GM23338 (cell line): ENCODE measurements at regions not wholly inside any gene's neighbourhood (a gene's known extent, or its start where the extent isn't known, plus 50 kb on each side); places are given as distances from the start of the nearest gene placed in this dataset.

ENCODE experiments used
- ATAC-seq: fragments of 200-7000 bp; cut with Tn5 transposase; 3 replicates; pipeline ENCODE4 v1.9.1; 2020
- DNase-seq: peaks from one replicate; pipeline ENCODE4 v3.0.0-alpha.2; 2015; ENCODE audit warnings: low spot score
- H2AFZ ChIP-seq: fragments of 200-600 bp; sonication (generic); 2 replicates; pipeline ENCODE4 v1.8.0; 2016; ENCODE audit warnings: antibody characterized with exemption, mild to moderate bottlenecking, moderate library complexity
- H3F3A ChIP-seq: fragments of 200-600 bp; sonication (generic); replicated peaks from 2 replicates; pipeline ENCODE4 v1.8.0; 2017; ENCODE audit warnings: antibody characterized with exemption, mixed run types, low read depth
- H3K27ac ChIP-seq: fragments of 200-600 bp; sonication (generic); 2 replicates; pipeline ENCODE4 v1.6.1; 2016; ENCODE audit warnings: low read depth
- H3K27me3 ChIP-seq: fragments of 200-600 bp; sonication (generic); 2 replicates; pipeline ENCODE4 v1.8.0; 2016; ENCODE audit warnings: mild to moderate bottlenecking, mixed run types, moderate library complexity; ENCODE audit not compliant: insufficient read depth
- H3K36me3 ChIP-seq: fragments of 200-600 bp; sonication (generic); 2 replicates; pipeline ENCODE4 v1.8.0; 2016; ENCODE audit warnings: mild to moderate bottlenecking; ENCODE audit not compliant: insufficient read depth
- H3K4me1 ChIP-seq: fragments of 200-600 bp; sonication (generic); 2 replicates; pipeline ENCODE4 v1.8.0; 2016; ENCODE audit warnings: mild to moderate bottlenecking, moderate library complexity; ENCODE audit not compliant: insufficient read depth
- H3K4me2 ChIP-seq: fragments of 200-600 bp; sonication (generic); 2 replicates; pipeline ENCODE4 v1.7.1; 2017; ENCODE audit warnings: mixed run types
- H3K4me3 ChIP-seq: fragments of 200-600 bp; sonication (generic); 2 replicates; pipeline ENCODE4 v1.6.1; 2016; ENCODE audit warnings: mixed run types
- H3K79me2 ChIP-seq: fragments of 200-600 bp; sonication (generic); replicated peaks from 2 replicates; pipeline ENCODE4 v1.8.0; 2017; ENCODE audit warnings: mild to moderate bottlenecking; ENCODE audit not compliant: insufficient read depth
- H3K9me2 ChIP-seq: fragments of 200-600 bp; sonication (generic); 2 replicates; pipeline ENCODE4 v1.8.0; 2017; ENCODE audit not compliant: insufficient read depth
- H4K20me1 ChIP-seq: fragments of 200-600 bp; sonication (generic); replicated peaks from 2 replicates; pipeline ENCODE4 v1.8.0; 2017; ENCODE audit warnings: mild to moderate bottlenecking; ENCODE audit not compliant: insufficient read depth
- H3K27ac Mint-ChIP-seq: 2 replicates; pipeline ENCODE4 v1.8.0; 2020; ENCODE audit warnings: inconsistent platforms, mild to moderate bottlenecking, moderate library complexity, mixed read lengths
- H3K27me3 Mint-ChIP-seq: 3 replicates; pipeline ENCODE4 v1.8.0; 2022; ENCODE audit warnings: low read depth, mild to moderate bottlenecking, moderate library complexity, mixed read lengths, inconsistent platforms; ENCODE audit not compliant: insufficient read depth, poor library complexity
- H3K36me3 Mint-ChIP-seq: 3 replicates; pipeline ENCODE4 v1.8.0; 2021; ENCODE audit warnings: low read depth, mild to moderate bottlenecking, inconsistent platforms, moderate library complexity, mixed read lengths
- H3K4me1 Mint-ChIP-seq: 3 replicates; pipeline ENCODE4 v1.8.0; 2020; ENCODE audit warnings: mild to moderate bottlenecking, inconsistent platforms, mixed read lengths
- H3K4me3 Mint-ChIP-seq: 3 replicates; pipeline ENCODE4 v1.8.0; 2021; ENCODE audit warnings: moderate library complexity, mild to moderate bottlenecking, inconsistent platforms, mixed read lengths
- H3K9me3 Mint-ChIP-seq: 3 replicates; pipeline ENCODE4 v1.8.0; 2020; ENCODE audit warnings: moderate library complexity, mild to moderate bottlenecking, inconsistent platforms, mixed read lengths
- CREB1 ChIP-seq: fragments of 250-450 bp; sonication (Bioruptor Pico); IDR thresholded peaks from 2 replicates; pipeline ENCODE4 v1.5.0; 2020; ENCODE audit warnings: low read depth, mild to moderate bottlenecking, moderate library complexity
- CTCF ChIP-seq, 2 experiments: fragments of 200-600 bp in 1 of 2; sonication (generic) in 1 of 2; conservative IDR thresholded peaks; 2 replicates each; pipeline versions ENCODE4 v1.5.1 to v1.6.1; 2016 to 2017; ENCODE audit warnings: antibody characterized with exemption in 2 of 2, low read depth in 2 of 2, mild to moderate bottlenecking in 2 of 2, moderate library complexity in 1 of 2
- ETS1 ChIP-seq: IDR thresholded peaks from 2 replicates; pipeline ENCODE4 v1.6.1; 2016; ENCODE audit warnings: antibody characterized with exemption
- EZH2 ChIP-seq: fragments of 200-600 bp; sonication (generic); IDR thresholded peaks from one replicate; pipeline ENCODE4 v1.8.0; 2017; ENCODE audit warnings: antibody characterized with exemption, mild to moderate bottlenecking, low read depth; ENCODE audit not compliant: unreplicated experiment
- EZH2phosphoT487 ChIP-seq: fragments of 200-600 bp; sonication (generic); IDR thresholded peaks from one replicate; pipeline ENCODE4 v1.8.1; 2018; ENCODE audit warnings: antibody characterized with exemption; ENCODE audit not compliant: unreplicated experiment
- JUNB ChIP-seq: IDR thresholded peaks from one replicate; pipeline ENCODE4 v1.6.1; 2016; ENCODE audit warnings: antibody characterized with exemption; ENCODE audit not compliant: unreplicated experiment
- NANOG ChIP-seq: IDR thresholded peaks from 2 replicates; pipeline ENCODE4 v1.6.1; 2016; ENCODE audit warnings: antibody characterized with exemption, borderline replicate concordance
- POLR2AphosphoS5 ChIP-seq: IDR thresholded peaks from 2 replicates; pipeline ENCODE4 v1.6.1; 2016; ENCODE audit warnings: antibody characterized with exemption, low read depth
- REST ChIP-seq: IDR thresholded peaks from one replicate; pipeline ENCODE4 v1.6.1; 2018; ENCODE audit warnings: antibody characterized with exemption; ENCODE audit not compliant: unreplicated experiment
- STAT1 ChIP-seq: IDR thresholded peaks from one replicate; pipeline ENCODE4 v1.6.1; 2016; ENCODE audit warnings: antibody characterized with exemption; ENCODE audit not compliant: unreplicated experiment
- ZNF114 ChIP-seq: fragments of 250-450 bp; sonication (Bioruptor Pico); IDR thresholded peaks from 2 replicates; pipeline ENCODE4 v1.5.0; 2020; ENCODE audit warnings: mild to moderate bottlenecking, moderate library complexity
- ZNF331 ChIP-seq: fragments of 250-450 bp; sonication (Bioruptor Pico); IDR thresholded peaks from 2 replicates; pipeline ENCODE4 v1.5.0; 2020; ENCODE audit warnings: low read depth, mild to moderate bottlenecking, moderate library complexity
- TF ChIP-seq, protein P1 (sequence below): fragments of 250-450 bp; sonication (Bioruptor Pico); IDR thresholded peaks from 2 replicates; pipeline ENCODE4 v1.5.0; 2020; ENCODE audit warnings: mild to moderate bottlenecking, moderate library complexity

- Histone ChIP-seq H3K9me2 (no peaks in the 10 kb centered on the region), H4K20me1 (no peaks in the 10 kb centered on the region), H3K4me2 (no peak overlapping the region), H3K4me1 (0 out of 2 replicates have a peak, but pooled peaks cover 4% of the 10 kb centered on the region), H3K27me3 (no peaks in the 10 kb centered on the region), H3K79me2 (no peaks in the 10 kb centered on the region), H3K4me3 (no peak overlapping the region), H3K27ac (no peak overlapping the region), H2AFZ (no peak overlapping the region), H3K36me3 (no peaks in the 10 kb centered on the region), H3F3A (no peaks in the 10 kb centered on the region)
- no peak overlapping the region for H3K27ac Mint-ChIP-seq
- no peak overlapping the region for H3K4me3 Mint-ChIP-seq
- TF ChIP-seq, protein P1, sequence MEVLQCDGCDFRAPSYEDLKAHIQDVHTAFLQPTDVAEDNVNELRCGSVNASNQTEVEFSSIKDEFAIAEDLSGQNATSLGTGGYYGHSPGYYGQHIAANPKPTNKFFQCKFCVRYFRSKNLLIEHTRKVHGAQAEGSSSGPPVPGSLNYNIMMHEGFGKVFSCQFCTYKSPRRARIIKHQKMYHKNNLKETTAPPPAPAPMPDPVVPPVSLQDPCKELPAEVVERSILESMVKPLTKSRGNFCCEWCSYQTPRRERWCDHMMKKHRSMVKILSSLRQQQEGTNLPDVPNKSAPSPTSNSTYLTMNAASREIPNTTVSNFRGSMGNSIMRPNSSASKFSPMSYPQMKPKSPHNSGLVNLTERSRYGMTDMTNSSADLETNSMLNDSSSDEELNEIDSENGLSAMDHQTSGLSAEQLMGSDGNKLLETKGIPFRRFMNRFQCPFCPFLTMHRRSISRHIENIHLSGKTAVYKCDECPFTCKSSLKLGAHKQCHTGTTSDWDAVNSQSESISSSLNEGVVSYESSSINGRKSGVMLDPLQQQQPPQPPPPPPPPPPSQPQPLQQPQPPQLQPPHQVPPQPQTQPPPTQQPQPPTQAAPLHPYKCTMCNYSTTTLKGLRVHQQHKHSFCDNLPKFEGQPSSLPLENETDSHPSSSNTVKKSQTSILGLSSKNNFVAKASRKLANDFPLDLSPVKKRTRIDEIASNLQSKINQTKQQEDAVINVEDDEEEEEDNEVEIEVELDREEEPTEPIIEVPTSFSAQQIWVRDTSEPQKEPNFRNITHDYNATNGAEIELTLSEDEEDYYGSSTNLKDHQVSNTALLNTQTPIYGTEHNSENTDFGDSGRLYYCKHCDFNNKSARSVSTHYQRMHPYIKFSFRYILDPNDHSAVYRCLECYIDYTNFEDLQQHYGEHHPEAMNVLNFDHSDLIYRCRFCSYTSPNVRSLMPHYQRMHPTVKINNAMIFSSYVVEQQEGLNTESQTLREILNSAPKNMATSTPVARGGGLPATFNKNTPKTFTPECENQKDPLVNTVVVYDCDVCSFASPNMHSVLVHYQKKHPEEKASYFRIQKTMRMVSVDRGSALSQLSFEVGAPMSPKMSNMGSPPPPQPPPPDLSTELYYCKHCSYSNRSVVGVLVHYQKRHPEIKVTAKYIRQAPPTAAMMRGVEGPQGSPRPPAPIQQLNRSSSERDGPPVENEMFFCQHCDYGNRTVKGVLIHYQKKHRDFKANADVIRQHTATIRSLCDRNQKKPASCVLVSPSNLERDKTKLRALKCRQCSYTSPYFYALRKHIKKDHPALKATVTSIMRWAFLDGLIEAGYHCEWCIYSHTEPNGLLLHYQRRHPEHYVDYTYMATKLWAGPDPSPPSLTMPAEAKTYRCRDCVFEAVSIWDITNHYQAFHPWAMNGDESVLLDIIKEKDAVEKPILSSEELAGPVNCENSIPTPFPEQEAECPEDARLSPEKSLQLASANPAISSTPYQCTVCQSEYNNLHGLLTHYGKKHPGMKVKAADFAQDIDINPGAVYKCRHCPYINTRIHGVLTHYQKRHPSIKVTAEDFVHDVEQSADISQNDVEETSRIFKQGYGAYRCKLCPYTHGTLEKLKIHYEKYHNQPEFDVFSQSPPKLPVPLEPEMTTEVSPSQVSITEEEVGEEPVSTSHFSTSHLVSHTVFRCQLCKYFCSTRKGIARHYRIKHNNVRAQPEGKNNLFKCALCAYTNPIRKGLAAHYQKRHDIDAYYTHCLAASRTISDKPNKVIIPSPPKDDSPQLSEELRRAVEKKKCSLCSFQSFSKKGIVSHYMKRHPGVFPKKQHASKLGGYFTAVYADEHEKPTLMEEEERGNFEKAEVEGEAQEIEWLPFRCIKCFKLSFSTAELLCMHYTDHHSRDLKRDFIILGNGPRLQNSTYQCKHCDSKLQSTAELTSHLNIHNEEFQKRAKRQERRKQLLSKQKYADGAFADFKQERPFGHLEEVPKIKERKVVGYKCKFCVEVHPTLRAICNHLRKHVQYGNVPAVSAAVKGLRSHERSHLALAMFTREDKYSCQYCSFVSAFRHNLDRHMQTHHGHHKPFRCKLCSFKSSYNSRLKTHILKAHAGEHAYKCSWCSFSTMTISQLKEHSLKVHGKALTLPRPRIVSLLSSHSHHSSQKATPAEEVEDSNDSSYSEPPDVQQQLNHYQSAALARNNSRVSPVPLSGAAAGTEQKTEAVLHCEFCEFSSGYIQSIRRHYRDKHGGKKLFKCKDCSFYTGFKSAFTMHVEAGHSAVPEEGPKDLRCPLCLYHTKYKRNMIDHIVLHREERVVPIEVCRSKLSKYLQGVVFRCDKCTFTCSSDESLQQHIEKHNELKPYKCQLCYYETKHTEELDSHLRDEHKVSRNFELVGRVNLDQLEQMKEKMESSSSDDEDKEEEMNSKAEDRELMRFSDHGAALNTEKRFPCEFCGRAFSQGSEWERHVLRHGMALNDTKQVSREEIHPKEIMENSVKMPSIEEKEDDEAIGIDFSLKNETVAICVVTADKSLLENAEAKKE (CRISPR knock-in tag): no peak
- TF ChIP-seq JUNB (no peak), EZH2phosphoT487 (no peak), STAT1 (no peak), ZNF114 (CRISPR knock-in tag) (no peak), NANOG (no peak), CREB1 (CRISPR knock-in tag) (no peak), CTCF (conservative IDR thresholded peaks at IDR 0.05; ENCODE audit: low read depth in 2 of 2) (no peak), REST (no peak), ETS1 (no peak), POLR2AphosphoS5 (no peak), ZNF331 (CRISPR knock-in tag) (no peak), EZH2 (no peak)
- H3K27me3 Mint-ChIP-seq: no peaks in the 10 kb centered on the region
- H3K36me3 Mint-ChIP-seq: no peaks in the 10 kb centered on the region
- H3K9me3 Mint-ChIP-seq: no peaks in the 10 kb centered on the region
- ATAC-seq (no peak), DNase-seq (no peak)
- peaks cover 12% of the 10 kb centered on the region; the same call in 2 of the 3 replicates for H3K4me1 Mint-ChIP-seq
Measured at GRCh38 chr5:174982485-174982884, 258.1 kb downstream of the MSX2 start.
